GM12878 (cell line): ENCODE measurements at regions not wholly inside any gene's neighbourhood (a gene's known extent, or its start where the extent isn't known, plus 50 kb on each side); places are given as distances from the start of the nearest gene placed in this dataset.
A peak's percentile ranks its signal among the peaks of the same experiment; 100 is the strongest.

ENCODE experiments used
- CEBPB ChIP-seq, 2 experiments: fragments of 150-350 bp in 1 of 2; IDR thresholded peaks; 2 replicates each; pipeline ENCODE4 v1.6.1; 2012 to 2014; ENCODE audit warnings: low read depth in 2 of 2, low read length in 2 of 2, borderline replicate concordance in 1 of 2, inconsistent platforms in 1 of 2
- CREB1 ChIP-seq: IDR thresholded peaks from 2 replicates; pipeline ENCODE4 v1.6.1; 2012; ENCODE audit warnings: low read depth, mild to moderate bottlenecking, inconsistent platforms
- EGR1 ChIP-seq, 2 experiments: IDR thresholded peaks; 1 replicate in 1 of 2; 2 replicates in 1 of 2; pipeline ENCODE4 v1.6.1; 2011 to 2012; ENCODE audit warnings: low read depth in 2 of 2, low read length in 2 of 2, borderline replicate concordance in 1 of 2, mild to moderate bottlenecking in 1 of 2, moderate library complexity in 1 of 2
- FOXM1 ChIP-seq: IDR thresholded peaks from 2 replicates; pipeline ENCODE4 v1.6.1; 2012; ENCODE audit warnings: low read depth, mild to moderate bottlenecking, inconsistent platforms, low read length, moderate library complexity
- GABPA ChIP-seq: IDR thresholded peaks from 2 replicates; pipeline ENCODE4 v1.6.1; 2014; ENCODE audit warnings: antibody characterized with exemption, low read depth, mild to moderate bottlenecking, inconsistent platforms
- IKZF1 ChIP-seq: fragments of 450-650 bp; conservative IDR thresholded peaks from 2 replicates; pipeline ENCODE4 v1.6.1; 2017; ENCODE audit warnings: antibody characterized with exemption, mild to moderate bottlenecking
- IKZF2 ChIP-seq, 2 experiments: fragments of 450-650 bp; IDR thresholded peaks; 2 replicates each; pipeline ENCODE4 v1.6.1; 2017; ENCODE audit warnings: mild to moderate bottlenecking in 2 of 2, moderate library complexity in 2 of 2
- LARP7 ChIP-seq: fragments of 450-650 bp; IDR thresholded peaks from 2 replicates; pipeline ENCODE4 v1.6.1; 2017; ENCODE audit warnings: mild to moderate bottlenecking
- MXI1 ChIP-seq: fragments of 150-350 bp; IDR thresholded peaks from 2 replicates; pipeline ENCODE4 v1.6.1; 2011; ENCODE audit warnings: low read depth, mild to moderate bottlenecking, inconsistent platforms, low read length, improper control_type of control experiment
- RELB ChIP-seq: fragments of 450-650 bp; IDR thresholded peaks from 2 replicates; pipeline ENCODE4 v1.6.1; 2017; ENCODE audit warnings: low read depth, mild to moderate bottlenecking, moderate library complexity
- SKIL ChIP-seq: fragments of 450-650 bp; IDR thresholded peaks from 2 replicates; pipeline ENCODE4 v1.6.1; 2017; ENCODE audit warnings: mild to moderate bottlenecking, low read depth, inconsistent platforms; ENCODE audit not compliant: poor library complexity, severe bottlenecking
- SMAD5 ChIP-seq: IDR thresholded peaks from 2 replicates; pipeline ENCODE4 v1.6.1; 2016; ENCODE audit warnings: antibody characterized with exemption, low read depth
- STAT3 ChIP-seq: IDR thresholded peaks from 2 replicates; pipeline ENCODE4 v1.6.1; 2011; ENCODE audit warnings: low read depth, low read length, improper control_type of control experiment
- TBL1XR1 ChIP-seq: IDR thresholded peaks from 2 replicates; pipeline ENCODE4 v1.6.1; 2012; ENCODE audit warnings: low read depth, low read length, improper control_type of control experiment
- TCF3 ChIP-seq: IDR thresholded peaks from 2 replicates; pipeline ENCODE4 v1.6.1; 2012; ENCODE audit warnings: low read depth, mild to moderate bottlenecking, low read length, borderline replicate concordance; ENCODE audit not compliant: insufficient read depth
- USF2 ChIP-seq: IDR thresholded peaks from 2 replicates; pipeline ENCODE4 v1.6.1; 2011; ENCODE audit warnings: low read depth, low read length, improper control_type of control experiment, borderline replicate concordance
- WRNIP1 ChIP-seq: IDR thresholded peaks from 2 replicates; pipeline ENCODE4 v1.6.1; 2011; ENCODE audit warnings: low read depth, low read length, improper control_type of control experiment, borderline replicate concordance
- ZBED1 ChIP-seq: IDR thresholded peaks from 2 replicates; pipeline ENCODE4 v1.6.1; 2016; ENCODE audit warnings: borderline replicate concordance
- ZNF274 ChIP-seq: IDR thresholded peaks from one replicate; pipeline ENCODE4 v1.8.0; 2011; ENCODE audit not compliant: insufficient read length, insufficient read depth
- ZNF384 ChIP-seq: IDR thresholded peaks from 2 replicates; pipeline ENCODE4 v1.6.1; 2012; ENCODE audit warnings: low read depth, mild to moderate bottlenecking, low read length, improper control_type of control experiment, borderline replicate concordance
- ZNF687 ChIP-seq: fragments of 450-650 bp; IDR thresholded peaks from 2 replicates; pipeline ENCODE4 v1.6.1; 2017; ENCODE audit warnings: mild to moderate bottlenecking, moderate library complexity
- ZSCAN29 ChIP-seq: fragments of 450-650 bp; IDR thresholded peaks from 2 replicates; pipeline ENCODE4 v1.6.1; 2017; ENCODE audit warnings: mild to moderate bottlenecking, moderate library complexity
- TF ChIP-seq, protein P1 (sequence below): fragments of 450-650 bp; IDR thresholded peaks from 2 replicates; pipeline ENCODE4 v1.6.1; 2017; ENCODE audit warnings: borderline replicate concordance

DNA sequence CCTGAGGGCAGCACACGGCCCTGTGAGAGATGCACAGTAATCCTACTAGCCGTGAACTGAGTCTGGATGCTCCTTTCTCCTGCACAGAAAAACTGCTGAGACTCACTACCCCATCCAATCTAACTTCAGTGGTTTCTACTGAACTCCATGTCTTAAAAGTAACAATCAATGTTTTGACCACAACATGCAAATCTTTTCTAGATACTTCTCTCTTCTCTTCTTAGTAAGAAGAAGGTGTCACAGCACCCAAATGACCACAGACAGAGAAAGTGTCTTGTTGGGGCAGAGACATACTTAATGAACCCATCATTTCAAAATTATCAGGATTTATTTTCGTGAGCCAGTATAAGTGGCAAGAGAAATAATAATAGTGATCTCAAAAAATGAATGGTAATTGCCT, 285.8 kb upstream of the MEF2C start (continued):
- TF ChIP-seq ZNF687 = no peak
- TF ChIP-seq ZSCAN29 = no peak
- TF ChIP-seq EGR1 (IDR thresholded peaks at IDR 0.05; ENCODE audit: borderline replicate concordance in 1 of 2, low read depth in 2 of 2, low read length in 2 of 2) = no peak
- TF ChIP-seq SMAD5 = no peak
- no peak for TF ChIP-seq CREB1
- no peak for TF ChIP-seq LARP7
- TF ChIP-seq FOXM1 = no peak
- no peak for TF ChIP-seq USF2
- TF ChIP-seq ZBED1 = no peak
- TF ChIP-seq STAT3 = no peak
- no peak for TF ChIP-seq IKZF1
- TF ChIP-seq, protein P1, sequence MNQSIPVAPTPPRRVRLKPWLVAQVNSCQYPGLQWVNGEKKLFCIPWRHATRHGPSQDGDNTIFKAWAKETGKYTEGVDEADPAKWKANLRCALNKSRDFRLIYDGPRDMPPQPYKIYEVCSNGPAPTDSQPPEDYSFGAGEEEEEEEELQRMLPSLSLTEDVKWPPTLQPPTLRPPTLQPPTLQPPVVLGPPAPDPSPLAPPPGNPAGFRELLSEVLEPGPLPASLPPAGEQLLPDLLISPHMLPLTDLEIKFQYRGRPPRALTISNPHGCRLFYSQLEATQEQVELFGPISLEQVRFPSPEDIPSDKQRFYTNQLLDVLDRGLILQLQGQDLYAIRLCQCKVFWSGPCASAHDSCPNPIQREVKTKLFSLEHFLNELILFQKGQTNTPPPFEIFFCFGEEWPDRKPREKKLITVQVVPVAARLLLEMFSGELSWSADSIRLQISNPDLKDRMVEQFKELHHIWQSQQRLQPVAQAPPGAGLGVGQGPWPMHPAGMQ = no peak
- no peak for TF ChIP-seq MXI1
- no peak; a peak in 1 of 4 replicates for TF ChIP-seq IKZF2 (IDR thresholded peaks at IDR 0.05)
- no peak for TF ChIP-seq TCF3
- no peak for TF ChIP-seq GABPA
- TF ChIP-seq WRNIP1 = no peak
- TF ChIP-seq CEBPB (IDR thresholded peaks at IDR 0.05; ENCODE audit: borderline replicate concordance in 1 of 2, low read depth in 2 of 2, low read length in 2 of 2) = no peak
- peak; percentile 55 for TF ChIP-seq SKIL
- TF ChIP-seq ZNF274 = no peak
- TF ChIP-seq RELB = peak; percentile 46; the same call in 1 of the 2 replicates
- TF ChIP-seq ZNF384 = no peak
- no peak for TF ChIP-seq TBL1XR1
